ENCODE measurements at regions not wholly inside any gene's neighbourhood (a gene's known extent, or its start where the extent isn't known, plus 50 kb on each side); places are given as distances from the start of the nearest gene placed in this dataset.

- TF ChIP-seq KDM1A (IDR thresholded peaks at IDR 0.05; ENCODE audit: low read depth) (no peak), ZFP36 (IDR thresholded peaks at IDR 0.05; ENCODE audit: borderline replicate concordance, partially characterized antibody) (no peak), HES2 (IDR thresholded peaks at IDR 0.05) (no peak), BCL3 (IDR thresholded peaks at IDR 0.05) (no peak), RNF2 (IDR thresholded peaks at IDR 0.05; ENCODE audit: borderline replicate concordance, low read depth) (no peak), HMGXB4 (CRISPR knock-in tag; IDR thresholded peaks at IDR 0.05; ENCODE audit: borderline replicate concordance) (no peak), HOXB5 (CRISPR knock-in tag; IDR thresholded peaks at IDR 0.05) (no peak), CBX8 (IDR thresholded peaks at IDR 0.05) (no peak), TP53 (CRISPR knock-in tag; IDR thresholded peaks at IDR 0.05) (no peak), ELK1 (IDR thresholded peaks at IDR 0.05; ENCODE audit: low read depth, low read length) (no peak), EHMT2 (IDR thresholded peaks at IDR 0.05; ENCODE audit: low read depth) (no peak), NR3C1 (IDR thresholded peaks at IDR 0.05) (no peak), TFCP2L1 (CRISPR knock-in tag; IDR thresholded peaks at IDR 0.05) (no peak), SREBF2 (IDR thresholded peaks at IDR 0.05) (no peak), CHD2 (IDR thresholded peaks at IDR 0.05; ENCODE audit: low read length, partially characterized antibody) (no peak), MAFK (IDR thresholded peaks at IDR 0.05; ENCODE audit: partially characterized antibody) (no peak), CTCF (IDR thresholded peaks at IDR 0.05) (no peak)
Measured at GRCh38 chr13:71021825-71022422, 845.1 kb downstream of the DACH1 start.

GRCh38 chr13:71018995-71019394 lies 848.0 kb downstream of the DACH1 start:
- no peak for DNase-seq (ENCODE audit: low read depth in 1 of 2, low spot score in 1 of 2)
- Histone ChIP-seq H3K27ac (no peak overlapping the region), H3K9me3 (no peaks in the 10 kb centered on the region), H3K4me2 (no peak overlapping the region), H3K4me3 (no peak overlapping the region), H3K4me1 (no peaks in the 10 kb centered on the region)
- TF ChIP-seq CHD4 (IDR thresholded peaks at IDR 0.05; ENCODE audit: borderline replicate concordance): no peak
- no peak for TF ChIP-seq HES2 (IDR thresholded peaks at IDR 0.05)
- no peak for TF ChIP-seq MAX (IDR thresholded peaks at IDR 0.05)
- no peak for TF ChIP-seq HMGXB4 (CRISPR knock-in tag; IDR thresholded peaks at IDR 0.05; ENCODE audit: borderline replicate concordance)
- TF ChIP-seq TFCP2L1 (CRISPR knock-in tag; IDR thresholded peaks at IDR 0.05): no peak
- no peak for TF ChIP-seq HOXB5 (CRISPR knock-in tag; IDR thresholded peaks at IDR 0.05)
- TF ChIP-seq EHF (CRISPR knock-in tag; IDR thresholded peaks at IDR 0.05): no peak
- no peak for TF ChIP-seq JUNB (IDR thresholded peaks at IDR 0.05)
- TF ChIP-seq CBX2 (IDR thresholded peaks at IDR 0.05; ENCODE audit: borderline replicate concordance, low read depth): no peak
- TF ChIP-seq MYC (IDR thresholded peaks at IDR 0.05; ENCODE audit: borderline replicate concordance, low read length): no peak
- ATAC-seq: no peak
- FAIRE-seq: no peak
- ChIA-PET CTCF (no interaction called here), POLR2A (no interaction called here)
- 8% methylated on average over 1 of the region's 1 CpG for WGBS (ENCODE audit: missing lambda C conversion rate)

More at GRCh38 chr13:71021825-71022422, 845.1 kb downstream of the DACH1 start:
- POLR2A ChIA-PET: no interaction called here
- CTCF ChIA-PET: no interaction called here
- Histone ChIP-seq H3K4me2 (no peak overlapping the region), H3K9me3 (no peaks in the 10 kb centered on the region), H3K4me3 (no peak overlapping the region), H3K27ac (no peak overlapping the region), H3K4me1 (no peaks in the 10 kb centered on the region)
- 48% methylated on average over 10 of the region's 10 CpGs for WGBS (ENCODE audit: missing lambda C conversion rate)
- DNase-seq (ENCODE audit: low read depth in 1 of 2, low spot score in 1 of 2) (no peak), ATAC-seq (no peak), FAIRE-seq (no peak)
